ENCODE measurements at regions not wholly inside any gene's neighbourhood (a gene's known extent, or its start where the extent isn't known, plus 50 kb on each side); places are given as distances from the start of the nearest gene placed in this dataset.

GRCh38 chr2:16268301-16269000 is 328.1 kb downstream of the MYCN start:
- ATAC-seq, result no peak
- CTCF ChIA-PET, result no interaction called here
- intact Hi-C loops (cut with micrococcal nuclease), result no loop called here

GRCh38 chr2:16266571-16266970 is 326.2 kb downstream of the MYCN start:
- Mint-ChIP-seq H3K27ac (no peak overlapping the region), H3K4me1 (no peaks in the 10 kb centered on the region), H3K9me3 (peaks cover 0 to 4% (median 0%) of the 10 kb centered on the region in 11 donors), H3K4me3 (no peak overlapping the region), H3K27me3 (peaks cover 0 to 12% (median 0%) of the 10 kb centered on the region in 5 donors), H3K36me3 (no peaks in the 10 kb centered on the region)
- intact Hi-C loops (cut with micrococcal nuclease), result no loop called here
- ChIA-PET POLR2A (no interaction called here), CTCF (no interaction called here)
- H3K9me3 ChIP-seq (ENCODE audit: control insufficient read depth in 2 of 3, low read length in 3 of 3), result no peaks in the 10 kb centered on the region
- no peak overlapping the region for H3K27ac ChIP-seq (ENCODE audit: low read depth, low read length)
- ATAC-seq (no peak), DNase-seq (no peak)
- no peak overlapping the region for H3K4me3 ChIP-seq (ENCODE audit: low read length)
- H3K27me3 ChIP-seq (ENCODE audit: control insufficient read depth in 2 of 2, insufficient read depth in 2 of 2, low read length in 2 of 2), result no peaks in the 10 kb centered on the region
- H3K4me1 ChIP-seq (ENCODE audit: control insufficient read depth in 2 of 2, insufficient read depth in 2 of 2, low read length in 2 of 2), result no peaks in the 10 kb centered on the region
- no peaks in the 10 kb centered on the region for H3K36me3 ChIP-seq (ENCODE audit: control insufficient read depth in 2 of 3, insufficient read depth in 3 of 3, low read length in 3 of 3)

More at GRCh38 chr2:16268301-16269000, 328.1 kb downstream of the MYCN start:
- H3K9me3 Mint-ChIP-seq, result peaks cover 0 to 4% (median 0%) of the 10 kb centered on the region in 11 donors
- Histone ChIP-seq H3K4me1 (ENCODE audit: control insufficient read depth in 2 of 2, insufficient read depth in 2 of 2, low read length in 2 of 2) (no peaks in the 10 kb centered on the region), H3K27me3 (ENCODE audit: control insufficient read depth in 2 of 2, insufficient read depth in 2 of 2, low read length in 2 of 2) (no peaks in the 10 kb centered on the region), H3K4me3 (ENCODE audit: low read length) (no peak overlapping the region), H3K9me3 (ENCODE audit: control insufficient read depth in 2 of 3, low read length in 3 of 3) (no peaks in the 10 kb centered on the region), H3K36me3 (ENCODE audit: control insufficient read depth in 2 of 3, insufficient read depth in 3 of 3, low read length in 3 of 3) (no peaks in the 10 kb centered on the region), H3K27ac (ENCODE audit: low read depth, low read length) (no peak overlapping the region)
- no peaks in the 10 kb centered on the region for H3K36me3 Mint-ChIP-seq
- POLR2A ChIA-PET, result no interaction called here
- H3K27me3 Mint-ChIP-seq, result peaks cover 0 to 12% (median 2%) of the 10 kb centered on the region in 5 donors
- no peak overlapping the region for H3K27ac Mint-ChIP-seq
- no peak for DNase-seq
- H3K4me1 Mint-ChIP-seq, result no peaks in the 10 kb centered on the region
- H3K4me3 Mint-ChIP-seq, result no peak overlapping the region

- ChIA-PET CTCF (no interaction called here), POLR2A (no interaction called here)
- Mint-ChIP-seq H3K4me3 (no peak overlapping the region), H3K27me3 (peaks cover 0 to 12% (median 0%) of the 10 kb centered on the region in 5 donors), H3K4me1 (no peaks in the 10 kb centered on the region), H3K27ac (no peak overlapping the region), H3K9me3 (peaks cover 0 to 4% (median 0%) of the 10 kb centered on the region in 11 donors), H3K36me3 (no peaks in the 10 kb centered on the region)
- intact Hi-C loops (cut with micrococcal nuclease), result no loop called here
- Histone ChIP-seq H3K4me1 (ENCODE audit: control insufficient read depth in 2 of 2, insufficient read depth in 2 of 2, low read length in 2 of 2) (no peaks in the 10 kb centered on the region), H3K27ac (ENCODE audit: low read depth, low read length) (no peak overlapping the region), H3K4me3 (ENCODE audit: low read length) (no peak overlapping the region), H3K9me3 (ENCODE audit: control insufficient read depth in 2 of 3, low read length in 3 of 3) (no peaks in the 10 kb centered on the region), H3K27me3 (ENCODE audit: control insufficient read depth in 2 of 2, insufficient read depth in 2 of 2, low read length in 2 of 2) (no peaks in the 10 kb centered on the region), H3K36me3 (ENCODE audit: control insufficient read depth in 2 of 3, insufficient read depth in 3 of 3, low read length in 3 of 3) (no peaks in the 10 kb centered on the region)
- ATAC-seq (no peak), DNase-seq (no peak)
Measured at GRCh38 chr2:16264931-16265540, 324.7 kb downstream of the MYCN start.

GRCh38 chr2:16264491-16264890 is 324.1 kb downstream of the MYCN start:
- Histone ChIP-seq H3K36me3 (ENCODE audit: control insufficient read depth in 2 of 3, insufficient read depth in 3 of 3, low read length in 3 of 3) (no peaks in the 10 kb centered on the region), H3K27me3 (ENCODE audit: control insufficient read depth in 2 of 2, insufficient read depth in 2 of 2, low read length in 2 of 2) (no peaks in the 10 kb centered on the region), H3K4me1 (ENCODE audit: control insufficient read depth in 2 of 2, insufficient read depth in 2 of 2, low read length in 2 of 2) (no peaks in the 10 kb centered on the region), H3K4me3 (ENCODE audit: low read length) (no peak overlapping the region), H3K27ac (ENCODE audit: low read depth, low read length) (no peak overlapping the region), H3K9me3 (ENCODE audit: control insufficient read depth in 2 of 3, low read length in 3 of 3) (no peaks in the 10 kb centered on the region)
- ATAC-seq, result no peak
- no peaks in the 10 kb centered on the region for H3K36me3 Mint-ChIP-seq
- H3K27ac Mint-ChIP-seq, result no peak overlapping the region
- H3K4me3 Mint-ChIP-seq, result no peak overlapping the region
- intact Hi-C loops (cut with micrococcal nuclease), result no loop called here
- CTCF ChIA-PET, result no interaction called here
- no peak for DNase-seq
- peaks cover 0 to 12% (median 0%) of the 10 kb centered on the region in 5 donors for H3K27me3 Mint-ChIP-seq
- POLR2A ChIA-PET, result no interaction called here
- peaks cover 0 to 4% (median 0%) of the 10 kb centered on the region in 11 donors for H3K9me3 Mint-ChIP-seq
- no peaks in the 10 kb centered on the region for H3K4me1 Mint-ChIP-seq

GRCh38 chr2:16263241-16263890 is 323.0 kb downstream of the MYCN start:
- no peak overlapping the region for H3K4me3 Mint-ChIP-seq
- H3K27ac ChIP-seq (ENCODE audit: low read depth, low read length), result no peak overlapping the region
- H3K36me3 Mint-ChIP-seq, result no peaks in the 10 kb centered on the region
- no peaks in the 10 kb centered on the region for H3K9me3 ChIP-seq (ENCODE audit: control insufficient read depth in 2 of 3, low read length in 3 of 3)
- no peaks in the 10 kb centered on the region for H3K36me3 ChIP-seq (ENCODE audit: control insufficient read depth in 2 of 3, insufficient read depth in 3 of 3, low read length in 3 of 3)
- H3K9me3 Mint-ChIP-seq, result peaks cover 0 to 4% (median 0%) of the 10 kb centered on the region in 11 donors
- ATAC-seq (no peak), DNase-seq (no peak)
- no peaks in the 10 kb centered on the region for H3K4me1 Mint-ChIP-seq
- peaks cover 0 to 12% (median 0%) of the 10 kb centered on the region in 5 donors for H3K27me3 Mint-ChIP-seq
- H3K27ac Mint-ChIP-seq, result no peak overlapping the region
- intact Hi-C loops (cut with micrococcal nuclease), result no loop called here
- CTCF ChIA-PET, result no interaction called here
- no peaks in the 10 kb centered on the region for H3K27me3 ChIP-seq (ENCODE audit: control insufficient read depth in 2 of 2, insufficient read depth in 2 of 2, low read length in 2 of 2)
- no peaks in the 10 kb centered on the region for H3K4me1 ChIP-seq (ENCODE audit: control insufficient read depth in 2 of 2, insufficient read depth in 2 of 2, low read length in 2 of 2)
- POLR2A ChIA-PET, result no interaction called here
- no peak overlapping the region for H3K4me3 ChIP-seq (ENCODE audit: low read length)

GRCh38 chr2:16262526-16263178 is 322.3 kb downstream of the MYCN start:
- no peak overlapping the region for H3K27ac Mint-ChIP-seq
- no peaks in the 10 kb centered on the region for H3K36me3 ChIP-seq (ENCODE audit: control insufficient read depth in 2 of 3, insufficient read depth in 3 of 3, low read length in 3 of 3)
- intact Hi-C loops (cut with micrococcal nuclease), result no loop called here
- no peaks in the 10 kb centered on the region for H3K27me3 ChIP-seq (ENCODE audit: control insufficient read depth in 2 of 2, insufficient read depth in 2 of 2, low read length in 2 of 2)
- H3K9me3 Mint-ChIP-seq, result peaks cover 0 to 2% (median 0%) of the 10 kb centered on the region in 11 donors
- H3K4me3 Mint-ChIP-seq, result no peak overlapping the region
- no peaks in the 10 kb centered on the region for H3K4me1 ChIP-seq (ENCODE audit: control insufficient read depth in 2 of 2, insufficient read depth in 2 of 2, low read length in 2 of 2)
- H3K36me3 Mint-ChIP-seq, result no peaks in the 10 kb centered on the region
- ChIA-PET CTCF (no interaction called here), POLR2A (no interaction called here)
- peaks cover 0 to 15% (median 0%) of the 10 kb centered on the region in 5 donors for H3K27me3 Mint-ChIP-seq
- ATAC-seq, result no peak
- H3K4me3 ChIP-seq (ENCODE audit: low read length), result no peak overlapping the region
- no peaks in the 10 kb centered on the region for H3K9me3 ChIP-seq (ENCODE audit: control insufficient read depth in 2 of 3, low read length in 3 of 3)
- no peak for DNase-seq
- no peak overlapping the region for H3K27ac ChIP-seq (ENCODE audit: low read depth, low read length)
- peaks cover 0 to 5% (median 3%) of the 10 kb centered on the region in 7 donors for H3K4me1 Mint-ChIP-seq

Measured in naive thymus-derived CD4-positive, alpha-beta T cell (primary cell).